ENCODE measurements at regions not wholly inside any gene's neighbourhood (a gene's known extent, or its start where the extent isn't known, plus 50 kb on each side); places are given as distances from the start of the nearest gene placed in this dataset.

- Histone ChIP-seq H2BK15ac (ENCODE audit: low read depth, low read length) (peak overlapping the region; percentile 87; the same call in 2 of the 3 replicates), H3K4me2 (ENCODE audit: low read depth, low read length) (no peak overlapping the region), H2AK9ac (replicated peaks; ENCODE audit: low read depth, low read length, poor library complexity) (peak overlapping the region; percentile 39), H3K56ac (ENCODE audit: extremely low read depth, insufficient read depth, low read length) (peak overlapping the region; percentile 35; the same call in 1 of the 2 replicates), H3K14ac (replicated peaks; ENCODE audit: low read depth, low read length) (peak overlapping the region; percentile 91), H4K91ac (ENCODE audit: insufficient read depth, low read depth, low read length) (peak overlapping the region; percentile 97), H2AFZ (replicated peaks; ENCODE audit: low read length, poor library complexity) (peak overlapping the region; percentile 70), H4K20me1 (ENCODE audit: insufficient read depth, low read length) (no peaks in the 10 kb centered on the region), H4K8ac (ENCODE audit: low read depth in 2 of 2, low read length in 2 of 2) (peak overlapping the region; percentile 62 to 87; a peak in 3 of 4 replicates), H3K36me3 (ENCODE audit: control insufficient read depth, insufficient read depth, low read length) (no peaks in the 10 kb centered on the region), H4K5ac (ENCODE audit: low read depth, low read length) (peak overlapping the region; percentile 62), H3K27ac (ENCODE audit: insufficient read depth, low read length) (peak overlapping the region; percentile 48), H3K4ac (ENCODE audit: low read depth, low read length) (peak overlapping the region; percentile 94), H2BK120ac (ENCODE audit: low read depth, low read length) (peak overlapping the region; percentile 95), H3K9me1 (ENCODE audit: insufficient read depth, low read length) (peaks cover 11% of the 10 kb centered on the region; the same call in 1 of the 2 replicates), H3K18ac (ENCODE audit: low read depth, low read length) (peak overlapping the region; percentile 63), H3K4me1 (ENCODE audit: control insufficient read depth, insufficient read depth, low read length) (peaks cover 8% of the 10 kb centered on the region), H3K79me1 (ENCODE audit: low read depth in 1 of 2, low read length in 2 of 2) (no peaks in the 10 kb centered on the region), H3K23ac (ENCODE audit: low read depth, low read length) (peak overlapping the region; percentile 68; the same call in 1 of the 2 replicates), H2BK20ac (ENCODE audit: low read depth, low read length) (peak overlapping the region; percentile 97), H3K9ac (ENCODE audit: low read depth, low read length) (no peak overlapping the region), H3K4me3 (ENCODE audit: insufficient read depth, low read depth, low read length) (no peak overlapping the region), H2BK5ac (ENCODE audit: low read depth, low read length, poor library complexity, severe bottlenecking) (peak overlapping the region; percentile 69), H2AK5ac (ENCODE audit: low read depth, low read length) (peak overlapping the region; percentile 89), H3K9me3 (ENCODE audit: control insufficient read depth, insufficient read depth, low read length) (no peaks in the 10 kb centered on the region), H3K27me3 (ENCODE audit: control insufficient read depth, insufficient read depth, low read length) (no peaks in the 10 kb centered on the region)
- WGBS, 2 experiments (ENCODE audit: extremely low coverage in 2 of 2, insufficient read length in 1 of 2), result no CpG with 5 or more reads among the region's 3 CpGs
- ATAC-seq (ENCODE audit: low read depth) (peak; percentile 73), DNase-seq (peak; percentile 68)
- intact Hi-C loops (cut with micrococcal nuclease) (loop anchor here (1.0 to 5.0 kb wide), 2 partner anchors 95 to 188 kb away; no protein-coding TSS in a partner anchor), dilution Hi-C loops (cut with HindIII; ENCODE audit: low sequenced_read_pairs, unreplicated experiment) (loop anchor here (25.0 kb wide), 1 partner anchor 445 kb away; no protein-coding TSS in a partner anchor), in situ Hi-C loops (cut with MboI; ENCODE audit: low sequenced_read_pairs) (no loop called here)
- no peak for TF ChIP-seq POLR2A (IDR thresholded peaks at IDR 0.05; ENCODE audit: low read depth, low read length)
- TF ChIP-seq RFX5 (IDR thresholded peaks at IDR 0.05; ENCODE audit: low read depth, low read length), result no peak
- no peak for TF ChIP-seq MAZ (IDR thresholded peaks at IDR 0.05; ENCODE audit: borderline replicate concordance, low read depth, low read length)
- TF ChIP-seq NFE2L2 (IDR thresholded peaks at IDR 0.05; ENCODE audit: low read depth, low read length), result no peak
- TF ChIP-seq RAD21 (IDR thresholded peaks at IDR 0.05; ENCODE audit: low read length), result peak; percentile 51
- TF ChIP-seq SMC3 (IDR thresholded peaks at IDR 0.05; ENCODE audit: low read depth, low read length), result peak; percentile 53
- peak; percentile 49 for TF ChIP-seq CTCF (conservative IDR thresholded peaks at IDR 0.05; ENCODE audit: low read depth, low read length)
- POLR2A ChIA-PET (ENCODE audit: unreplicated experiment), result interaction anchor here (0.6 kb wide), 2 partner anchors 150 to 180 kb away, joined by 3 to 10 read pairs; no protein-coding TSS in a partner anchor
- BruUV-seq (replicated peaks), result no TSS peak
- CTCF ChIA-PET, result interaction anchor here (0.6 to 6.5 kb wide), 15 partner anchors 15 to 453 kb away, joined by 3 to 63 read pairs (median 3); no protein-coding TSS in a partner anchor
These were observed 53.3 kb upstream of the TSPAN2 start for GRCh38 chr1:115142616-115143015.
